ENCODE measurements at regions not wholly inside any gene's neighbourhood (a gene's known extent, or its start where the extent isn't known, plus 50 kb on each side); places are given as distances from the start of the nearest gene placed in this dataset.
A peak's percentile ranks its signal among the peaks of the same experiment; 100 is the strongest.

GRCh38 chr16:79305074-79305473 lies 295.5 kb downstream of the MAF start:
- DNase-seq (ENCODE audit: low read depth in 1 of 2, low spot score in 2 of 2) (no peak), FAIRE-seq (no peak)
- Histone ChIP-seq H3K56ac (replicated peaks; ENCODE audit: insufficient read length, low read depth, low read length) (no peak overlapping the region), H2BK12ac (ENCODE audit: low read depth, low read length) (no peak overlapping the region), H3K27me3 (replicated peaks in 1 of 4; ENCODE audit: control insufficient read depth in 3 of 4, extremely low read depth in 1 of 4, insufficient read depth in 3 of 4, low read length in 3 of 4) (no peaks in the 10 kb centered on the region; a peak in 1 of 7 replicates), H2AK5ac (ENCODE audit: low read depth, low read length) (no peak overlapping the region), H3K23ac (ENCODE audit: insufficient read length) (no peak overlapping the region), H4K5ac (ENCODE audit: insufficient read length, low read depth, low read length) (no peak overlapping the region), H4K91ac (replicated peaks; ENCODE audit: insufficient read length, low read length) (no peak overlapping the region), H3K36me3 (ENCODE audit: control insufficient read depth in 2 of 4, insufficient read depth in 4 of 4, low read length in 3 of 4) (no peaks in the 10 kb centered on the region), H4K20me1 (replicated peaks in 1 of 2; ENCODE audit: control insufficient read depth in 1 of 2, insufficient read depth in 2 of 2, low read length in 2 of 2) (no peaks in the 10 kb centered on the region), H3K79me2 (ENCODE audit: control insufficient read depth in 1 of 2, insufficient read depth in 2 of 2, low read length in 2 of 2) (no peaks in the 10 kb centered on the region), H3K79me1 (ENCODE audit: low read depth, low read length) (no peaks in the 10 kb centered on the region), H3K4me1 (replicated peaks in 1 of 4; ENCODE audit: control insufficient read depth in 3 of 4, insufficient read depth in 4 of 4, low read length in 3 of 4) (peaks cover 0 to 7% (median 5%) of the 10 kb centered on the region in 4 experiments; a peak in 6 of 7 replicates), H2BK5ac (ENCODE audit: low read depth, low read length) (no peak overlapping the region), H3K4me2 (ENCODE audit: insufficient read depth in 1 of 2, low read depth in 2 of 2, low read length in 2 of 2) (no peak overlapping the region), H3K4ac (replicated peaks; ENCODE audit: insufficient read length, low read depth, low read length) (no peak overlapping the region), H3K27ac (ENCODE audit: low read depth, low read length) (no peak overlapping the region), H3K9me3 (ENCODE audit: insufficient read depth in 2 of 2, low read depth in 1 of 2, low read length in 1 of 2) (no peaks in the 10 kb centered on the region), H3K14ac (ENCODE audit: insufficient read length) (no peak overlapping the region), H2BK20ac (ENCODE audit: low read length) (0 out of 2 replicates have a peak overlapping the region, but pooled peaks have one; percentile 15), H2BK15ac (ENCODE audit: low read length) (no peak overlapping the region), H3K18ac (ENCODE audit: extremely low read depth, low read length) (no peak overlapping the region), H3K9ac (replicated peaks in 1 of 4; ENCODE audit: extremely low read depth in 1 of 4, low read depth in 3 of 4, low read length in 3 of 4) (no peak overlapping the region), H4K8ac (ENCODE audit: extremely low read depth, insufficient read depth, low read length) (no peak overlapping the region), H3K23me2 (ENCODE audit: low read depth, low read length) (no peaks in the 10 kb centered on the region), H2BK120ac (replicated peaks; ENCODE audit: low read depth, low read length) (no peak overlapping the region), H3K4me3 (ENCODE audit: extremely low read depth in 1 of 4, insufficient read depth in 2 of 4, low read depth in 3 of 4, low read length in 4 of 4) (no peak overlapping the region), H2AFZ (ENCODE audit: low read length) (no peak overlapping the region)
- ChIA-PET POLR2A (ENCODE audit: partially characterized antibody) (no interaction called here), CTCF (ENCODE audit: partially characterized antibody) (interaction anchor here (0.8 to 1.0 kb wide), 3 partner anchors 24 to 29 kb away, joined by 3 read pairs; no protein-coding TSS in a partner anchor)
- WGBS, 2 experiments (ENCODE audit: extremely low coverage in 1 of 2, insufficient coverage in 1 of 2, insufficient read length in 1 of 2, insufficient replicate concordance in 2 of 2, low coverage in 1 of 2, low lambda C conversion rate in 2 of 2, missing lambda C conversion rate in 1 of 2) = 88% methylated on average over 10 of the region's 10 CpGs; no CpG with 5 or more reads in 1 of the 2 experiments
- TF ChIP-seq EP300 (IDR thresholded peaks at IDR 0.05; ENCODE audit: borderline replicate concordance in 1 of 2, low read depth in 2 of 2, low read length in 2 of 2) (no peak), ATF2 (IDR thresholded peaks at IDR 0.05; ENCODE audit: low read length) (no peak), PHF8 (conservative IDR thresholded peaks at IDR 0.05; ENCODE audit: low read depth, low read length) (no peak), TBP (IDR thresholded peaks at IDR 0.05; ENCODE audit: low read depth, low read length) (no peak), SUZ12 (IDR thresholded peaks at IDR 0.05; ENCODE audit: low read length) (no peak), KDM1A (IDR thresholded peaks at IDR 0.05; ENCODE audit: borderline replicate concordance, low read length) (no peak), E2F6 (IDR thresholded peaks at IDR 0.05) (no peak), RXRA (IDR thresholded peaks at IDR 0.05; ENCODE audit: insufficient read depth, low read depth, low read length) (no peak), SRF (IDR thresholded peaks at IDR 0.05; ENCODE audit: low read depth, low read length) (no peak), USF2 (IDR thresholded peaks at IDR 0.05; ENCODE audit: low read length) (no peak), SP2 (IDR thresholded peaks at IDR 0.05; ENCODE audit: low read length) (no peak)

Data from H1 (cell line).